ENCODE measurements at regions not wholly inside any gene's neighbourhood (a gene's known extent, or its start where the extent isn't known, plus 50 kb on each side); places are given as distances from the start of the nearest gene placed in this dataset.

- TF ChIP-seq CTCF (IDR thresholded peaks at IDR 0.05; ENCODE audit: borderline replicate concordance, extremely low read depth, low read length, poor library complexity, severe bottlenecking) (no peak), EZH2 (IDR thresholded peaks at IDR 0.05; ENCODE audit: borderline replicate concordance, low read depth, low read length, severe bottlenecking) (no peak)
These were observed 319.9 kb upstream of the ADAMTS5 start for GRCh38 chr21:27286760-27287159.
